Psoas muscle (tissue), 7 donors: ENCODE measurements at regions not wholly inside any gene's neighbourhood (a gene's known extent, or its start where the extent isn't known, plus 50 kb on each side); places are given as distances from the start of the nearest gene placed in this dataset.
"Not testable (repeated sequence)": the region's sequence is repeated elsewhere in the genome, so short reads cannot be mapped to it uniquely, and the experiment has no call there.

Experiments used
- ATAC-seq, 4 donors: fragments of 200-7000 bp; cut with Tn5 transposase; one replicate each; pipeline ENCODE4 v1.9.1; 2020; ENCODE audit warnings: moderate library complexity in 3 of 4, mild to moderate bottlenecking in 2 of 4
- DNase-seq, 2 donors: peaks; one replicate each; pipeline ENCODE4 v3.0.0-alpha.2; 2020
- H3K27ac ChIP-seq: fragments of 200-600 bp; one replicate; pipeline ENCODE4 v1.8.0; 2022
- H3K27me3 ChIP-seq, 3 donors: fragments of 200-600 bp in 1 of 3; one replicate each; pipeline versions ENCODE4 v1.6.1 to v1.8.0; 2013 to 2022; ENCODE audit warnings: low read length in 2 of 3, mild to moderate bottlenecking in 2 of 3, moderate library complexity in 1 of 3; ENCODE audit not compliant: insufficient read depth in 3 of 3
- H3K36me3 ChIP-seq, 2 donors: fragments of 200-600 bp in 1 of 2; one replicate each; pipeline versions ENCODE4 v1.6.1 to v1.8.0; 2013 to 2022; ENCODE audit warnings: low read depth in 1 of 2, mild to moderate bottlenecking in 1 of 2, moderate library complexity in 1 of 2; ENCODE audit not compliant: insufficient read depth in 1 of 2
- H3K4me1 ChIP-seq: fragments of 200-600 bp; one replicate; pipeline ENCODE4 v1.8.0; 2022
- H3K4me3 ChIP-seq: fragments of 200-600 bp; one replicate; pipeline ENCODE4 v1.8.0; 2022; ENCODE audit warnings: mild to moderate bottlenecking
- H3K9me3 ChIP-seq: fragments of 200-600 bp; one replicate; pipeline ENCODE4 v1.8.0; 2022
- CTCF ChIP-seq: fragments of 200-600 bp; IDR thresholded peaks from one replicate; pipeline ENCODE4 v1.8.0; 2022; ENCODE audit warnings: antibody characterized with exemption
- WGBS, 3 donors: extraction: QIAGEN DNeasy Blood & Tissue Kit; methylation state at CpG; one replicate each; pipeline versions ENCODE4 v1.1.6 to v1.1.7; 2013; 5-methylcytosine and 5-hydroxymethylcytosine counted together
- intact Hi-C, 2 donors: fragments of 100-400 bp; cut with DNase I; formaldehyde crosslinking; loops; one replicate each; pipeline versions ENCODE4 v1.11.0 to v1.14.2; 2022
- donor health status: healthy with polysubstance abuse.
- donor health status: DM: no; HTN: no; CAD: no; lungs with moderate emphysema.
- donor health status: Bipolar disorder and iron deficiency.
- donor health status: healthy.
- donor health status: DM: yes; HTN: yes; CAD: no.
- donor health status: DM: no; HTN: no; CAD: no.
- donor health status: DM: yes; HTN: yes; CAD: no.

GRCh38 chr4:189147005-189147929, 793.4 kb upstream of the FRG1 start:
- 77 to 81% (median 79%) methylated on average over 24 of the region's 24 CpGs for WGBS, 3 donors
- intact Hi-C loops, result no loop called here
- Histone ChIP-seq H3K4me1 (no peaks in the 10 kb centered on the region), H3K27me3 (no peaks in the 10 kb centered on the region), H3K36me3 (no peaks in the 10 kb centered on the region), H3K9me3 (no peaks in the 10 kb centered on the region), H3K27ac (no peak overlapping the region), H3K4me3 (no peak overlapping the region)
- DNase-seq (no peak), ATAC-seq (no peak)
- TF ChIP-seq CTCF, result no peak

GRCh38 chr4:189155083-189155482, 785.6 kb upstream of the FRG1 start:
- ATAC-seq, H3K27ac ChIP-seq, DNase-seq, H3K4me1 ChIP-seq, H3K27me3 ChIP-seq, H3K4me3 ChIP-seq, intact Hi-C loops, H3K36me3 ChIP-seq, H3K9me3 ChIP-seq: not testable (repeated sequence)
- 79 to 88% (median 85%) methylated on average over 13 of the region's 13 CpGs for WGBS, 3 donors

GRCh38 chr4:189162073-189162789, 778.4 kb upstream of the FRG1 start:
- 54 to 63% (median 56%) methylated on average over 7 of the region's 7 CpGs for WGBS, 3 donors
- TF ChIP-seq CTCF, result no peak
- Histone ChIP-seq H3K4me3 (no peak overlapping the region), H3K4me1 (no peaks in the 10 kb centered on the region), H3K27ac (no peak overlapping the region), H3K36me3 (no peaks in the 10 kb centered on the region), H3K27me3 (peaks cover 0 to 2% (median 0%) of the 10 kb centered on the region in 3 donors), H3K9me3 (no peaks in the 10 kb centered on the region)
- DNase-seq (no peak), ATAC-seq (no peak)
- intact Hi-C loops, result no loop called here

- Histone ChIP-seq H3K4me3 (no peak overlapping the region), H3K27me3 (peaks cover 0 to 2% (median 0%) of the 10 kb centered on the region in 3 donors), H3K27ac (no peak overlapping the region), H3K36me3 (no peaks in the 10 kb centered on the region), H3K4me1 (no peaks in the 10 kb centered on the region), H3K9me3 (no peaks in the 10 kb centered on the region)
- DNase-seq (no peak), ATAC-seq (no peak)
- TF ChIP-seq CTCF, result no peak
- intact Hi-C loops, result no loop called here
These were observed 777.8 kb upstream of the FRG1 start for GRCh38 chr4:189162888-189163287.

GRCh38 chr4:189176002-189176401, 764.7 kb upstream of the FRG1 start:
- DNase-seq (no peak), ATAC-seq (no peak)
- no peak for TF ChIP-seq CTCF
- no peaks in the 10 kb centered on the region for H3K27me3 ChIP-seq
- H3K27ac ChIP-seq, result no peak overlapping the region
- H3K4me1 ChIP-seq, result no peaks in the 10 kb centered on the region
- H3K9me3 ChIP-seq, result no peaks in the 10 kb centered on the region
- no peak overlapping the region for H3K4me3 ChIP-seq
- intact Hi-C loops, result no loop called here
- 79 to 84% (median 83%) methylated on average over 5 of the region's 5 CpGs for WGBS, 3 donors
- H3K36me3 ChIP-seq, result no peaks in the 10 kb centered on the region
